ENCODE measurements at regions not wholly inside any gene's neighbourhood (a gene's known extent, or its start where the extent isn't known, plus 50 kb on each side); places are given as distances from the start of the nearest gene placed in this dataset.

DNA sequence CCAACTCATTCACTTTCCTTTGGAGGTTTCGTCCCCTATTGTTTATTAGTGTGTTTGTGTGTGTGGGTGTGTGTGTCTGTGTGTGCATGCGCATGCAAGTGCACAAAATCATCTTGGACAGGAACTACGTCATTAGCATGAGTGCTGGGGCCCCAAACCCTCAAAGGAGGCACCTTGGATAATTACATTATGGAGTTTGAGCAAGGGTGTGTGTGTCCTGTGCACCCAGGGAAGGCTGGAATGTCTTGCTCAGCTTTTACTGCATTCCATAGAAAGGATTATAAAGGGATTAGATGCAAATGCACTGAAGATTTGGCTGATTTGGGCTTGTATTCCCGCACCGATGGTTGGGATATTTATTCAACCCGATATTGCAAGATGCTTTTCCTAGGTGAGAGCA is 203.4 kb upstream of the NAV2 start:
- no peak overlapping the region for H3K4me3 ChIP-seq
- Mint-ChIP-seq H3K4me1 (no peaks in the 10 kb centered on the region), H3K36me3 (ENCODE audit: low read depth) (no peaks in the 10 kb centered on the region), H3K9me3 (no peaks in the 10 kb centered on the region), H3K4me3 (no peak overlapping the region), H3K27ac (no peak overlapping the region), H3K27me3 (ENCODE audit: insufficient read depth, low read depth, poor library complexity) (peaks cover 2% of the 10 kb centered on the region)
- H3K36me3 ChIP-seq (ENCODE audit: insufficient read depth) = no peaks in the 10 kb centered on the region
- H3K27me3 ChIP-seq (ENCODE audit: insufficient read depth) = no peaks in the 10 kb centered on the region
- no peak overlapping the region for H3K4me2 ChIP-seq
- H4K20me1 ChIP-seq (replicated peaks; ENCODE audit: insufficient read depth) = no peaks in the 10 kb centered on the region
- TF ChIP-seq POLR2AphosphoS5 (IDR thresholded peaks at IDR 0.05; ENCODE audit: low read depth) (no peak), JUNB (IDR thresholded peaks at IDR 0.05; ENCODE audit: unreplicated experiment) (no peak), NANOG (IDR thresholded peaks at IDR 0.05; ENCODE audit: borderline replicate concordance) (no peak), ZNF331 (CRISPR knock-in tag; IDR thresholded peaks at IDR 0.05; ENCODE audit: low read depth) (no peak), EZH2phosphoT487 (IDR thresholded peaks at IDR 0.05; ENCODE audit: unreplicated experiment) (no peak), ZNF114 (CRISPR knock-in tag; IDR thresholded peaks at IDR 0.05) (no peak), STAT1 (IDR thresholded peaks at IDR 0.05; ENCODE audit: unreplicated experiment) (no peak), EZH2 (IDR thresholded peaks at IDR 0.05; ENCODE audit: low read depth, unreplicated experiment) (no peak)
- TF ChIP-seq, protein P1, sequence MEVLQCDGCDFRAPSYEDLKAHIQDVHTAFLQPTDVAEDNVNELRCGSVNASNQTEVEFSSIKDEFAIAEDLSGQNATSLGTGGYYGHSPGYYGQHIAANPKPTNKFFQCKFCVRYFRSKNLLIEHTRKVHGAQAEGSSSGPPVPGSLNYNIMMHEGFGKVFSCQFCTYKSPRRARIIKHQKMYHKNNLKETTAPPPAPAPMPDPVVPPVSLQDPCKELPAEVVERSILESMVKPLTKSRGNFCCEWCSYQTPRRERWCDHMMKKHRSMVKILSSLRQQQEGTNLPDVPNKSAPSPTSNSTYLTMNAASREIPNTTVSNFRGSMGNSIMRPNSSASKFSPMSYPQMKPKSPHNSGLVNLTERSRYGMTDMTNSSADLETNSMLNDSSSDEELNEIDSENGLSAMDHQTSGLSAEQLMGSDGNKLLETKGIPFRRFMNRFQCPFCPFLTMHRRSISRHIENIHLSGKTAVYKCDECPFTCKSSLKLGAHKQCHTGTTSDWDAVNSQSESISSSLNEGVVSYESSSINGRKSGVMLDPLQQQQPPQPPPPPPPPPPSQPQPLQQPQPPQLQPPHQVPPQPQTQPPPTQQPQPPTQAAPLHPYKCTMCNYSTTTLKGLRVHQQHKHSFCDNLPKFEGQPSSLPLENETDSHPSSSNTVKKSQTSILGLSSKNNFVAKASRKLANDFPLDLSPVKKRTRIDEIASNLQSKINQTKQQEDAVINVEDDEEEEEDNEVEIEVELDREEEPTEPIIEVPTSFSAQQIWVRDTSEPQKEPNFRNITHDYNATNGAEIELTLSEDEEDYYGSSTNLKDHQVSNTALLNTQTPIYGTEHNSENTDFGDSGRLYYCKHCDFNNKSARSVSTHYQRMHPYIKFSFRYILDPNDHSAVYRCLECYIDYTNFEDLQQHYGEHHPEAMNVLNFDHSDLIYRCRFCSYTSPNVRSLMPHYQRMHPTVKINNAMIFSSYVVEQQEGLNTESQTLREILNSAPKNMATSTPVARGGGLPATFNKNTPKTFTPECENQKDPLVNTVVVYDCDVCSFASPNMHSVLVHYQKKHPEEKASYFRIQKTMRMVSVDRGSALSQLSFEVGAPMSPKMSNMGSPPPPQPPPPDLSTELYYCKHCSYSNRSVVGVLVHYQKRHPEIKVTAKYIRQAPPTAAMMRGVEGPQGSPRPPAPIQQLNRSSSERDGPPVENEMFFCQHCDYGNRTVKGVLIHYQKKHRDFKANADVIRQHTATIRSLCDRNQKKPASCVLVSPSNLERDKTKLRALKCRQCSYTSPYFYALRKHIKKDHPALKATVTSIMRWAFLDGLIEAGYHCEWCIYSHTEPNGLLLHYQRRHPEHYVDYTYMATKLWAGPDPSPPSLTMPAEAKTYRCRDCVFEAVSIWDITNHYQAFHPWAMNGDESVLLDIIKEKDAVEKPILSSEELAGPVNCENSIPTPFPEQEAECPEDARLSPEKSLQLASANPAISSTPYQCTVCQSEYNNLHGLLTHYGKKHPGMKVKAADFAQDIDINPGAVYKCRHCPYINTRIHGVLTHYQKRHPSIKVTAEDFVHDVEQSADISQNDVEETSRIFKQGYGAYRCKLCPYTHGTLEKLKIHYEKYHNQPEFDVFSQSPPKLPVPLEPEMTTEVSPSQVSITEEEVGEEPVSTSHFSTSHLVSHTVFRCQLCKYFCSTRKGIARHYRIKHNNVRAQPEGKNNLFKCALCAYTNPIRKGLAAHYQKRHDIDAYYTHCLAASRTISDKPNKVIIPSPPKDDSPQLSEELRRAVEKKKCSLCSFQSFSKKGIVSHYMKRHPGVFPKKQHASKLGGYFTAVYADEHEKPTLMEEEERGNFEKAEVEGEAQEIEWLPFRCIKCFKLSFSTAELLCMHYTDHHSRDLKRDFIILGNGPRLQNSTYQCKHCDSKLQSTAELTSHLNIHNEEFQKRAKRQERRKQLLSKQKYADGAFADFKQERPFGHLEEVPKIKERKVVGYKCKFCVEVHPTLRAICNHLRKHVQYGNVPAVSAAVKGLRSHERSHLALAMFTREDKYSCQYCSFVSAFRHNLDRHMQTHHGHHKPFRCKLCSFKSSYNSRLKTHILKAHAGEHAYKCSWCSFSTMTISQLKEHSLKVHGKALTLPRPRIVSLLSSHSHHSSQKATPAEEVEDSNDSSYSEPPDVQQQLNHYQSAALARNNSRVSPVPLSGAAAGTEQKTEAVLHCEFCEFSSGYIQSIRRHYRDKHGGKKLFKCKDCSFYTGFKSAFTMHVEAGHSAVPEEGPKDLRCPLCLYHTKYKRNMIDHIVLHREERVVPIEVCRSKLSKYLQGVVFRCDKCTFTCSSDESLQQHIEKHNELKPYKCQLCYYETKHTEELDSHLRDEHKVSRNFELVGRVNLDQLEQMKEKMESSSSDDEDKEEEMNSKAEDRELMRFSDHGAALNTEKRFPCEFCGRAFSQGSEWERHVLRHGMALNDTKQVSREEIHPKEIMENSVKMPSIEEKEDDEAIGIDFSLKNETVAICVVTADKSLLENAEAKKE (CRISPR knock-in tag; IDR thresholded peaks at IDR 0.05) = no peak
- TF ChIP-seq, protein P2, sequence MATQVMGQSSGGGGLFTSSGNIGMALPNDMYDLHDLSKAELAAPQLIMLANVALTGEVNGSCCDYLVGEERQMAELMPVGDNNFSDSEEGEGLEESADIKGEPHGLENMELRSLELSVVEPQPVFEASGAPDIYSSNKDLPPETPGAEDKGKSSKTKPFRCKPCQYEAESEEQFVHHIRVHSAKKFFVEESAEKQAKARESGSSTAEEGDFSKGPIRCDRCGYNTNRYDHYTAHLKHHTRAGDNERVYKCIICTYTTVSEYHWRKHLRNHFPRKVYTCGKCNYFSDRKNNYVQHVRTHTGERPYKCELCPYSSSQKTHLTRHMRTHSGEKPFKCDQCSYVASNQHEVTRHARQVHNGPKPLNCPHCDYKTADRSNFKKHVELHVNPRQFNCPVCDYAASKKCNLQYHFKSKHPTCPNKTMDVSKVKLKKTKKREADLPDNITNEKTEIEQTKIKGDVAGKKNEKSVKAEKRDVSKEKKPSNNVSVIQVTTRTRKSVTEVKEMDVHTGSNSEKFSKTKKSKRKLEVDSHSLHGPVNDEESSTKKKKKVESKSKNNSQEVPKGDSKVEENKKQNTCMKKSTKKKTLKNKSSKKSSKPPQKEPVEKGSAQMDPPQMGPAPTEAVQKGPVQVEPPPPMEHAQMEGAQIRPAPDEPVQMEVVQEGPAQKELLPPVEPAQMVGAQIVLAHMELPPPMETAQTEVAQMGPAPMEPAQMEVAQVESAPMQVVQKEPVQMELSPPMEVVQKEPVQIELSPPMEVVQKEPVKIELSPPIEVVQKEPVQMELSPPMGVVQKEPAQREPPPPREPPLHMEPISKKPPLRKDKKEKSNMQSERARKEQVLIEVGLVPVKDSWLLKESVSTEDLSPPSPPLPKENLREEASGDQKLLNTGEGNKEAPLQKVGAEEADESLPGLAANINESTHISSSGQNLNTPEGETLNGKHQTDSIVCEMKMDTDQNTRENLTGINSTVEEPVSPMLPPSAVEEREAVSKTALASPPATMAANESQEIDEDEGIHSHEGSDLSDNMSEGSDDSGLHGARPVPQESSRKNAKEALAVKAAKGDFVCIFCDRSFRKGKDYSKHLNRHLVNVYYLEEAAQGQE (IDR thresholded peaks at IDR 0.05; ENCODE audit: unreplicated experiment) = no peak
- TF ChIP-seq, protein P3, sequence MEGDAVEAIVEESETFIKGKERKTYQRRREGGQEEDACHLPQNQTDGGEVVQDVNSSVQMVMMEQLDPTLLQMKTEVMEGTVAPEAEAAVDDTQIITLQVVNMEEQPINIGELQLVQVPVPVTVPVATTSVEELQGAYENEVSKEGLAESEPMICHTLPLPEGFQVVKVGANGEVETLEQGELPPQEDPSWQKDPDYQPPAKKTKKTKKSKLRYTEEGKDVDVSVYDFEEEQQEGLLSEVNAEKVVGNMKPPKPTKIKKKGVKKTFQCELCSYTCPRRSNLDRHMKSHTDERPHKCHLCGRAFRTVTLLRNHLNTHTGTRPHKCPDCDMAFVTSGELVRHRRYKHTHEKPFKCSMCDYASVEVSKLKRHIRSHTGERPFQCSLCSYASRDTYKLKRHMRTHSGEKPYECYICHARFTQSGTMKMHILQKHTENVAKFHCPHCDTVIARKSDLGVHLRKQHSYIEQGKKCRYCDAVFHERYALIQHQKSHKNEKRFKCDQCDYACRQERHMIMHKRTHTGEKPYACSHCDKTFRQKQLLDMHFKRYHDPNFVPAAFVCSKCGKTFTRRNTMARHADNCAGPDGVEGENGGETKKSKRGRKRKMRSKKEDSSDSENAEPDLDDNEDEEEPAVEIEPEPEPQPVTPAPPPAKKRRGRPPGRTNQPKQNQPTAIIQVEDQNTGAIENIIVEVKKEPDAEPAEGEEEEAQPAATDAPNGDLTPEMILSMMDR (conservative IDR thresholded peaks at IDR 0.05; ENCODE audit: low read depth in 2 of 2) = no peak
- H3K27ac ChIP-seq (ENCODE audit: low read depth) = no peak overlapping the region
- ATAC-seq (no peak), DNase-seq (ENCODE audit: low spot score) (no peak)
- no peaks in the 10 kb centered on the region for H3F3A ChIP-seq (replicated peaks; ENCODE audit: low read depth)
- no peaks in the 10 kb centered on the region for H3K79me2 ChIP-seq (replicated peaks; ENCODE audit: insufficient read depth)
- 0 out of 2 replicates have a peak, but pooled peaks cover 3% of the 10 kb centered on the region for H3K9me2 ChIP-seq (ENCODE audit: insufficient read depth)
- H3K4me1 ChIP-seq (ENCODE audit: insufficient read depth) = no peaks in the 10 kb centered on the region
- H2AFZ ChIP-seq = no peak overlapping the region
